GM18499 (cell line): ENCODE measurements at regions not wholly inside any gene's neighbourhood (a gene's known extent, or its start where the extent isn't known, plus 50 kb on each side); places are given as distances from the start of the nearest gene placed in this dataset.
"Not testable (repeated sequence)": the region's sequence is repeated elsewhere in the genome, so short reads cannot be mapped to it uniquely, and the experiment has no call there.

Experiments
- ATAC-seq: cut with Tn5 transposase; IDR thresholded peaks from one replicate; pipeline ENCODE4 v1.9.1; 2021; ENCODE audit warnings: moderate number of reproducible peaks; ENCODE audit not compliant: insufficient read depth, unreplicated experiment

GRCh38 chr12:127162307-127162706 lies 1104.7 kb upstream of the TMEM132C start:
- no peak for ATAC-seq

- ATAC-seq: peak; percentile 77
Observed at GRCh38 chr12:127162902-127163301, 1104.1 kb upstream of the TMEM132C start.

- peak; percentile 36 for ATAC-seq
Observed at GRCh38 chr12:127165567-127166392, 1101.2 kb upstream of the TMEM132C start.

- ATAC-seq: no peak
Observed at GRCh38 chr12:127169321-127170181, 1097.4 kb upstream of the TMEM132C start.

GRCh38 chr12:127170226-127171180 lies 1096.5 kb upstream of the TMEM132C start:
- ATAC-seq: no peak

GRCh38 chr12:127172861-127173260 lies 1094.1 kb upstream of the TMEM132C start:
- no peak for ATAC-seq

GRCh38 chr12:127173971-127174370 lies 1093.0 kb upstream of the TMEM132C start:
- not testable (repeated sequence) for ATAC-seq

- ATAC-seq: no peak
Observed at GRCh38 chr12:127174881-127175280, 1092.1 kb upstream of the TMEM132C start.

GRCh38 chr12:127175361-127175760 lies 1091.6 kb upstream of the TMEM132C start:
- ATAC-seq: no peak

- no peak for ATAC-seq
Observed at GRCh38 chr12:127176804-127177203, 1090.2 kb upstream of the TMEM132C start.

GRCh38 chr12:127178052-127178451 lies 1088.9 kb upstream of the TMEM132C start:
- ATAC-seq: no peak

GRCh38 chr12:127178463-127178862 lies 1088.5 kb upstream of the TMEM132C start:
- no peak for ATAC-seq

GRCh38 chr12:127179176-127179575 lies 1087.8 kb upstream of the TMEM132C start:
- no peak for ATAC-seq

- ATAC-seq: no peak
Observed at GRCh38 chr12:127182018-127182417, 1085.0 kb upstream of the TMEM132C start.

- no peak for ATAC-seq
Observed at GRCh38 chr12:127189992-127190391, 1077.0 kb upstream of the TMEM132C start.

- ATAC-seq: no peak
Observed at GRCh38 chr12:127191129-127191528, 1075.8 kb upstream of the TMEM132C start.

GRCh38 chr12:127192391-127192790 lies 1074.6 kb upstream of the TMEM132C start:
- ATAC-seq: no peak

- ATAC-seq: no peak
Observed at GRCh38 chr12:127193341-127193740, 1073.6 kb upstream of the TMEM132C start.

- no peak for ATAC-seq
Observed at GRCh38 chr12:127194176-127194575, 1072.8 kb upstream of the TMEM132C start.
